ACHN (cell line): ENCODE measurements at regions not wholly inside any gene's neighbourhood (a gene's known extent, or its start where the extent isn't known, plus 50 kb on each side); places are given as distances from the start of the nearest gene placed in this dataset.

Source experiments
- DNase-seq: peaks from one replicate; pipeline ENCODE4 v3.0.0-alpha.2; 2015
- in situ Hi-C: cut with HindIII; loops from 2 replicates; pipeline ENCODE4 v1.10.0; 2017; ENCODE audit warnings: low sequenced_read_pairs, low pct_ligation_motif_present, low pct_unique_long_range_greater_than_20kb

DNA sequence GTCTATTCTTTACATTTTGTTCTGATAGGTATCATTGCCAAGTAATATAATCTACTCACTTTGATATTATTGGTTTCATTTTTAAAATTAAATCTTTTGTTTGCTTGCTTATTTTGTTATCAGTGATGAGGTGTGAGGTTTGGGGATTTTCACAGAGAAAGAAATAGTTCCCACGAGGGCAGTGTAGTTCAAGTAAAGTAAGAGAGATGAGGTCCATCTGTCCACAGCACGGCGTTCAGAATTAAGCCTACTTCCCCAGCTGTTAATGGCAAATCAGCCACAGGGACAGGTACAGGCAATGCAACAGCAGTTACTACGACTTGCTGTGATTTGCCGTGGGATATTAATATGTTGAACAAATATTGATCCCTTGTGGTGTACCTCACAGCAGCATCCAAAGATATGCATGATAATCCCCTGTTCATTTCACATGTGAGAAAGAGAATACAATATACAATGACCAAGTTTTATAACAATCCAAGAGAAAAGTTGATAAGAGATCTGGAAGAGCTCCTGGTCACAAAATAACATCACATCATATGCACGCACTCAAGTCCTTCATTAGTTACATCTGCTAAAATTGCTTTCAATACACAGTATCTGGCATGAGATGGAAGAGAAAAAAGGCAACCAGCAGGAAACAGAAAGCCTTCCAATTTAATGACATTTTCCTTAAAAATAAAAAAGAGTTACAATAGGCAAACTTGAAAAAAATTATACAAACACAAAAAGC lies 131.6 kb downstream of the TUSC7 start:
- in situ Hi-C loops = no loop called here
- DNase-seq = no peak

DNA sequence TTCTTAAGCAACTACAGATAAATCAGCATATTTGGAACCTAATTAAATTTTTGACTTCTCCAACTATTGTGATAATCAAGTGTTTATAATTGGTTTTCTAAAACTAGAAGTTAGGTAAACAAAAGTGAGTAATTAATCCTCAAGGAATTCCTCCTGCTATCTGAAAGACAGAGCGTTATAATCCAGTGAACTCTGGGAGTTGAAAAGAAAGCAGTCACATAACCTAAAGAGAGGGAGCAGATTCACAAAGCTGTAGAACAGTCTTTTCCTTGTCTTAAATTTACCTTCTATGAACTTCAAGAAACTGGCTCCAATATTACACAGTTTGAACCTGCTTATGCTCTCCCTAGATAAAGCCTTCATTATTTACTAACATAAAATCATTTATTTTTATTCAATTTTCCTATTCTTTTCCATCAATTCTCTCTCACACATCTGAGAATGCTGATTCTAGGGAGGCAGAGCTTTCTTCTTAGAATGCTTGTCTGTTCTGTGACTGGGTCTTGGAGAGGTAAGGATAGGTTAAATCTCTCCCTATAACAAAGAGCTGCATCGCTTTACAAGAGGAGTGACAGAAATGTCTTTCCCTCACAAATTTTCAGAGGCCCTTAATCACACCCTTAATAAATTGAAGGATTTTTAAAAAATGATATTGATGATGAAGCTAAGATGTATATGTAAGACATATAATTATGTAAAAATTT lies 132.8 kb downstream of the TUSC7 start:
- in situ Hi-C loops = no loop called here
- DNase-seq = no peak

DNA sequence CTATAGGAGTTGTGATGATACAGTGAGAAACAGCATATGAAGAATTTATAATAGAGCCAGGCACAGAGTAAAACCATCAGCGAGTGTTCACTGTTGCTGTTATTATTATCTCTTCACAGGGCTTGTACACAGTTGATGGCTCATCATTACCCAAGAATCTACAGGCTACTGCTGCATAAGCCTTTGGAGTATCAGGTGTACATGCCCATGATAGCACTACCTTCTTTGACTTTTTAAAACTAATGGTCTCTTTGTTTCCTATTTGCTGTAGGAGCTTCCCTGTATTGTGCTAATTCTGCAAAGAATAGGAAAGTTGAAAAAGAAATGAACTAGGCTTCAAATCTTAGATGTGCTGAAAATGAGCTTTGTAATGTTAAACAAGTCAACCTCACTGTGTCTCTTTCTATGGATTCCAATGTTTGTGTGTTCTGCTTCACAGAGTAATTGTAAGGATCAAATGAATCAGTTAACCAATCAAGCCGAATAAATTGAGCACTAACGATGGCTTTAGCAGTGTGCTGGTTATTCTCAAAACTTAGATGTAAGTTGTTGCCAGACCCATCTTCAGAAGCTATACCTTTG lies 138.8 kb downstream of the TUSC7 start:
- in situ Hi-C loops = no loop called here
- no peak for DNase-seq

GRCh38 chr3:116849261-116849688 lies 139.7 kb downstream of the TUSC7 start:
- in situ Hi-C loops = no loop called here
- no peak for DNase-seq

GRCh38 chr3:116852803-116853202 lies 143.2 kb downstream of the TUSC7 start:
- in situ Hi-C loops = no loop called here
- DNase-seq = no peak

DNA sequence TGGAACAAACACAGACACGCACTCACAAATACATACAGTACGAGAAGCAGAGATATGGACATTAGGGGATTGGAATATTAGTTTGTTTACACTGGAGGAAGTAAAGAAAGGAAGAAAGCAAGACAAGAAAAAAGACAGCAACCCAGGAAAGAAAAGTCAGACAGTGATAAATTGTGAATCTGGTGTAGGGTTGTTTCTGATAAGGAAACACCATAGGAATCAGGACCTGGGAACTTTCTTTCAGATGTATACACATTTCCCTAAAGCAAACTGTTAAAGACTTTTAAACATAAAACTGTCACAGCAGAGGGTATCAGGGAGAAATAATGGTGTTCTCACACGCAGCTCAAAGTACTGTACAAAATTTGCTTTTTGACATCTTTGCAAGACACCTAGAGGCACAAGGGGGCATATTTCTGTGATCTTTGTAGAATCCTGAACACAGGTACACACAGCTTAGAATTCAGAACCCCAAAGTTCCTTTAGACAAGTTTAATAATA lies 153.7 kb downstream of the TUSC7 start:
- DNase-seq = no peak
- in situ Hi-C loops = no loop called here

DNA sequence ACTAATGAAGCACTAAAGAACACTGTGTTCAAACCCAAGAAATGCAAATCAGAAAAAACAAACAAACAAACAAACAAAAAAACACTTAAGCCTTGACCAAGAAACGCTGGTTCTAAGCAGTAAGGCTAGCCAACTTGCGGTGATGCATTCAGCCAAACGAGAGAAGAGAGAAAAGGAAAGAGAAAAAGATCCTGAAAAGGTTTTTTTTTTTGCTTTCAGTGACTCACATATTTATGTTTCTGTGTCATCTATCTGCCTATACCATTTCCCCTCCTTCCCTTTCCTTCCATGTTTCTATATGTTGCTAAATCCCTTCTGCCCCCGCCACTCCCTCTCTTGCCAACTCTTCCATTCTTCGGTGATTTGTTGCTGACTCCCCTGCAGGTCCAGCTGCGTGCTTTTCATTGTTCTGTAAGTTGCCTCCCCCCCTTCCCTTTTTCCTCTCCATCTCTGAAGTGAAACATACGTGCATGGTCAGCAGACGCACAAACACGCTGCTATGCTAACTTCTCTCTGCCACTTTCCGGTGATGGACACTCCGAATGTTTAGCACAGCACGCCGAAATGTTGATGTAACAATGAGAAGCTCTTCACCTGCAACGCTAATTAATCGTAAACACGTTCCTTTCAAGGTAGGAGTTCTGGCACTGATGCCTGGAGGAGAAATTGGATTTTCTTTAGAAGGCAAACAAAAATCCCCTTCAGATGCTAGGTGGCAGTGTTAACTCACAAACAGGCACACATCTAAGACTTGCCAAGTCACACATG lies 154.4 kb downstream of the TUSC7 start:
- in situ Hi-C loops = no loop called here
- peak; percentile 42 for DNase-seq

DNA sequence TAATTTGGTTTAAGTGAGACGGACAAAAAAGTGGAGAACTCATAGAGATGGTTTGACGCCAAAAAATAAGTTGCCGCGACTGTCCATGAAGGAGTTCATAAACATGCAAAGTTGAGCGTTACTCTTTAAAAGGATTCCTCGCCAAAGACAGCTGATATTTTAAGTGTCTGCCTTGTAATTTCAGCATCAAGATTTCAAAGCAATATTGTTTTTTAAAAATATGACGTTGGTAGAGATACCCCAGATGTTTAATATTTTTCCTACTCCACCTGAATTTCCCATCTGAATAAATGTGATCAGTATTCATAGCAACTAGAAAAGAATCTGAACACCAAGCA lies 155.0 kb downstream of the TUSC7 start:
- in situ Hi-C loops = no loop called here
- DNase-seq = no peak

GRCh38 chr3:116870379-116870778 lies 160.8 kb downstream of the TUSC7 start:
- in situ Hi-C loops = no loop called here
- no peak for DNase-seq

- in situ Hi-C loops = no loop called here
- no peak for DNase-seq
These were observed 162.3 kb downstream of the TUSC7 start for GRCh38 chr3:116871905-116872304.

- in situ Hi-C loops = no loop called here
- no peak for DNase-seq
These were observed 163.1 kb downstream of the TUSC7 start for GRCh38 chr3:116872688-116873087.

GRCh38 chr3:116873142-116873541 lies 163.6 kb downstream of the TUSC7 start:
- no peak for DNase-seq
- in situ Hi-C loops = no loop called here

GRCh38 chr3:116877968-116878367 lies 168.4 kb downstream of the TUSC7 start:
- DNase-seq = no peak
- in situ Hi-C loops = no loop called here

DNA sequence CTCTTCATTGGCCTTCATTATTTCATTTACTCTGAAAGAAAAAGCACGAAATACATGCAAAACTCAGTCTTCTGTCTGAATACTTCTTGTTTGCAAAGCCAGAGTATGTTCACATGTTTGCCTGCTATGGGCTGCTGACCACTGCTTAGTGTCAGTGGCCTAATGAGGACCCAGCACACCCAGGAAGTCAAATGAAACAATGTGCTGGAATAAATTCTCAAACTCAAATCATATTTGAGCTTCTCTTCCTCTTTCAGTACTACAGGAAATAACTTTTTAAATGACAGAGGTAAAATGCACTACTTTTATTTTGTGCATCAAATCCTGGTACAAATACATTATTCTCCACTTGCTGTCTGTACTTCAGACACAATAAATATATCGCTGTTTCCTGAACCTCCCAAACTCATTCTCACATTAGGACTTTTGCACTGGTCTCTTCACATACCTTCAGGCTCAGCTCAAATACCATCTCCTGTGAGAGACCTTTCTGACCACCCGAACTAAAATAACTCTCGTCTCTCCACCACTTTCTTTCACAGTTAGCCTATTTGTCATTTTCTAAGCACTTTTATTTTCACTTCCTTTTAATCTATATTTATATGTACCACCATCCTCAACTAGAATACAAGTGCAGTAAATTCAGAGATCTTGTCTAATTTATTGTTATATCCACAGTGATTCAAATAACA lies 176.8 kb downstream of the TUSC7 start:
- in situ Hi-C loops = no loop called here
- no peak for DNase-seq

DNA sequence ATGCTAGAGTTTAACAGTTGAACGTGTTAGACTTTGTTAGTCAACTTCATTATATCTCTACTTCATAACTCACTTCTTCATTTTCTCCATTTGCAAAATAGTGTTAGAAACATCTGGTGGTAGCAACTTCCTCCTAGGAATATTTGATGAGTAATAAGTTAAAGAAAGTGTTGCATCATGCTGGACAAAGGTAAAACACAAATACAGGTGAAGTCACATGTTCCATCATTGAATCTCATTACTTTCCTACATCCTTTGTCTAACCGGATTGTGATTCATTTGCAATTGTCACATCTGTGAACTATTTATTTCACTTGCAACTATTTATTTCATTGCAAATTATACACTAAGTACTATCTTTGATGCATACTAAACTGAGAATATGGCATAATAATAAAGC lies 186.5 kb downstream of the TUSC7 start:
- DNase-seq = no peak
- in situ Hi-C loops = no loop called here

DNA sequence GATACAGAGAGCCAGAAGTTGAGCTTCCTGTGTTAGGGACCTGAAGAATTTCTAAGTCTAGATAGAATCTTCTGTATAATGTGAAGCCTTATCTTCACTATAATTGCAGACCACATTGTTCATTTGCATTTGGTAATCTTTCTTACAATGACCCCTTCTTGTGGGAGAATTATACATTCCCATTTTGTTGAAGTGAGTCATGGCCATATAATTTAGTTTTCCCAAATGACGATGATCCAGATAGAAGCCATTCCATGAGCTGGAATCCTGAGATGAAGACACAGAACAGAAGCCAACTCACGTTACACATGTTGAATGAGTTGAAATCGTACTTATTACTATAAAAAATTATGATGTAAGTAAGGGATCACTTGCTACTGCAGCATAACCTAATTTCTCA lies 187.8 kb downstream of the TUSC7 start:
- in situ Hi-C loops = no loop called here
- DNase-seq = no peak

DNA sequence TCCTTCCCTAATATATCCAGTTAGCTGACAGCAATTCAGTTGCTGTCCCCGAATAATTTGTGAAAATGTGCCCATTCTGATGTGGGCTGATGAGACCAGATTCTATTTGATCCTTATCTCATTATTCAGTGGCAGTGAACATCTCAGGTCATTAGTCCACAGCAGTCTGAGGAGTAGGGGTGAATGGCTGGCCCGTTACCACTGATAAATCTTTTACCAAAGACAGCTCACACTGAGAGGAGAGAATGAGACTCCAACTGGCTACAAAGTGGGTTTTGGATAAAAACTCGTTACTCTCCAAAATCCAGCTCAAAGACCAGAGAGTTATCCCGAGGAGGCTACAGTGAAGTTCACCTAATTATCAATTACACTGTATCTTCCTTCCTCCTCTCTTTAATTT lies 189.7 kb downstream of the TUSC7 start:
- no peak for DNase-seq
- in situ Hi-C loops = no loop called here

DNA sequence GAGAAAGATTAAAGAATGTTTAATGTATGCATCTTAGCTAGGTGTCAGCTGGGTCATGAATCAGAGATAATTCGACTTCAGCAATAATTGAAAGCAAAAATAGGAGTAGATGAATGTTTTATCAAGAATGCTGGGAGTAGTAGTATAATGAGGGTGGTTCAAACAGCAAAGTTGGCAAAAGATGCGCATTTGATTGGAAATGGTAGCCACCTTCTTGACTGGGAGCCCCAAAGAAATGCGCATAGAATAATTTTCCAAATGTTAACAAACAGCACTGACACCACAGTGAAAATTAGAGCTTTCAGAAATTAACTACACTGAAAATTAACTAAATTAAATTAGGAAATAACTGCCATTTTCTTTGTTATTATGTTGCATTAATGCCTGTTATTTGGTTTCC lies 195.8 kb downstream of the TUSC7 start:
- in situ Hi-C loops = no loop called here
- no peak for DNase-seq

- in situ Hi-C loops = no loop called here
- DNase-seq = no peak
These were observed 196.2 kb downstream of the TUSC7 start for GRCh38 chr3:116905794-116906193.
